Heart right ventricle (tissue), 16 donors: ENCODE measurements at regions not wholly inside any gene's neighbourhood (a gene's known extent, or its start where the extent isn't known, plus 50 kb on each side); places are given as distances from the start of the nearest gene placed in this dataset.

ENCODE experiments used
- ATAC-seq, 8 donors: fragments of 200-7000 bp; cut with Tn5 transposase; one replicate each; pipeline ENCODE4 v1.9.1; 2020; ENCODE audit warnings: mild to moderate bottlenecking in 8 of 8, moderate library complexity in 8 of 8, moderate number of reproducible peaks in 1 of 8
- DNase-seq, 2 donors: peaks; one replicate each; pipeline ENCODE4 v3.0.0-alpha.2; 2020
- H3K27ac ChIP-seq, 10 donors: fragments of 200-600 bp; sonication (generic) in 2 of 10; one replicate each; pipeline versions ENCODE4 v1.5.0 to v1.8.0; 2020 to 2022; ENCODE audit warnings: mild to moderate bottlenecking in 3 of 10
- H3K27me3 ChIP-seq, 7 donors: fragments of 200-600 bp; one replicate each; pipeline ENCODE4 v1.8.0; 2021 to 2022; ENCODE audit warnings: mild to moderate bottlenecking in 2 of 7
- H3K36me3 ChIP-seq, 9 donors: fragments of 200-600 bp; sonication (generic) in 1 of 9; one replicate each; pipeline versions ENCODE4 v1.5.0 to v1.8.0; 2020 to 2022; ENCODE audit warnings: mild to moderate bottlenecking in 2 of 9
- H3K4me1 ChIP-seq, 9 donors: fragments of 200-600 bp; sonication (generic) in 1 of 9; one replicate each; pipeline versions ENCODE4 v1.5.0 to v1.8.0; 2020 to 2022; ENCODE audit warnings: mild to moderate bottlenecking in 4 of 9
- H3K4me3 ChIP-seq, 10 donors: fragments of 200-600 bp; sonication (generic) in 2 of 10; one replicate each; pipeline versions ENCODE4 v1.5.0 to v1.8.0; 2020 to 2022; ENCODE audit warnings: mild to moderate bottlenecking in 7 of 10, moderate library complexity in 2 of 10
- H3K9me3 ChIP-seq, 11 donors: fragments of 200-600 bp in 10 of 11; sonication (generic) in 2 of 11; one replicate each; pipeline versions ENCODE4 v1.5.0 to v1.8.0; 2013 to 2022; ENCODE audit warnings: mild to moderate bottlenecking in 2 of 11, control low read depth in 1 of 11, moderate library complexity in 1 of 11
- WGBS, 2 donors: extraction: QIAGEN DNeasy Blood & Tissue Kit; methylation state at CpG; one replicate each; pipeline ENCODE4 v1.1.7; 2013; ENCODE audit warnings: inconsistent platforms in 1 of 2; 5-methylcytosine and 5-hydroxymethylcytosine counted together
- intact Hi-C, 10 donors: fragments of 100-400 bp; cut with DNase I; formaldehyde crosslinking; loops; one replicate each; pipeline versions ENCODE4 v1.11.1 to v1.14.2; 2022
- TF ChIP-seq, protein P1 (sequence below), 9 donors: fragments of 200-600 bp; sonication (generic) in 2 of 9; IDR thresholded peaks; one replicate each; pipeline versions ENCODE4 v1.5.0 to v1.8.0; 2021 to 2022; ENCODE audit warnings: antibody characterized with exemption in 9 of 9, mild to moderate bottlenecking in 5 of 9, moderate library complexity in 1 of 9
- donor health status: Arrhythmogenic right ventricular cardiomyopathy.
- donor health status: ischemic (EF 13 %, LVEDD 7.1; RV severe dilation, severe dysfunction).
- donor health status: healthy with polysubstance abuse.
- donor health status: DM: no; HTN: yes; CAD: no.
- donor health status: DM: no; HTN: no; CAD: no.
- donor health status: ischemic (EF 25% LVEDD 6.9; RV normal size, moderate dysfunction).
- donor health status: ischemic (EF 25% LVEDD 5.7; RV mildly dilated, moderate dysfunction).
- donor health status: healthy.
- donor health status: DM: yes; HTN: yes; CAD: no.
- donor health status: Ischemic cardiomyopathy.
- donor health status: ischemic (EF 35%, LVEDD 5.7; RV mildly dilated, moderate dysfunction).
- donor health status: nonischemic (EF 11% LVEDD 7.7; RV severe dilation, severe dysfunction).
- donor health status: DM: yes; HTN: yes; CAD: no.
- donor health status: PGD.
- donor health status: ischemic (EF 29% LVEDD 5.4; RV normal size, mild dysfunction).
- donor health status: nonischemic (EF 23%, LVEDD 6.1; RV moderate dilation, normal function).

GRCh38 chr5:142378737-142379634 is 54.2 kb upstream of the SPRY4 start:
- no peaks in the 10 kb centered on the region for H3K27me3 ChIP-seq
- no peaks in the 10 kb centered on the region for H3K9me3 ChIP-seq
- intact Hi-C loops, result no loop called here
- ATAC-seq, result no peak
- H3K27ac ChIP-seq, result no peak overlapping the region
- H3K4me1 ChIP-seq, result no peaks in the 10 kb centered on the region
- DNase-seq, result no peak
- no peaks in the 10 kb centered on the region for H3K36me3 ChIP-seq
- no peak overlapping the region for H3K4me3 ChIP-seq
- 83% methylated on average over 5 of the region's 5 CpGs for WGBS, 2 donors
- TF ChIP-seq, protein P1, sequence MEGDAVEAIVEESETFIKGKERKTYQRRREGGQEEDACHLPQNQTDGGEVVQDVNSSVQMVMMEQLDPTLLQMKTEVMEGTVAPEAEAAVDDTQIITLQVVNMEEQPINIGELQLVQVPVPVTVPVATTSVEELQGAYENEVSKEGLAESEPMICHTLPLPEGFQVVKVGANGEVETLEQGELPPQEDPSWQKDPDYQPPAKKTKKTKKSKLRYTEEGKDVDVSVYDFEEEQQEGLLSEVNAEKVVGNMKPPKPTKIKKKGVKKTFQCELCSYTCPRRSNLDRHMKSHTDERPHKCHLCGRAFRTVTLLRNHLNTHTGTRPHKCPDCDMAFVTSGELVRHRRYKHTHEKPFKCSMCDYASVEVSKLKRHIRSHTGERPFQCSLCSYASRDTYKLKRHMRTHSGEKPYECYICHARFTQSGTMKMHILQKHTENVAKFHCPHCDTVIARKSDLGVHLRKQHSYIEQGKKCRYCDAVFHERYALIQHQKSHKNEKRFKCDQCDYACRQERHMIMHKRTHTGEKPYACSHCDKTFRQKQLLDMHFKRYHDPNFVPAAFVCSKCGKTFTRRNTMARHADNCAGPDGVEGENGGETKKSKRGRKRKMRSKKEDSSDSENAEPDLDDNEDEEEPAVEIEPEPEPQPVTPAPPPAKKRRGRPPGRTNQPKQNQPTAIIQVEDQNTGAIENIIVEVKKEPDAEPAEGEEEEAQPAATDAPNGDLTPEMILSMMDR (IDR thresholded peaks at IDR 0.05), result no peak

- ATAC-seq, result peak in 1 of 8 donors; percentile 59
- intact Hi-C loops, result no loop called here
- WGBS, 2 donors, result 62 to 75% methylated on average over 8 of the region's 8 CpGs
- TF ChIP-seq, protein P1 (IDR thresholded peaks at IDR 0.05), result no peak
- no peaks in the 10 kb centered on the region for H3K9me3 ChIP-seq
- H3K4me1 ChIP-seq, result no peaks in the 10 kb centered on the region
- no peak overlapping the region for H3K27ac ChIP-seq
- DNase-seq, result no peak
- H3K27me3 ChIP-seq, result no peaks in the 10 kb centered on the region
- H3K4me3 ChIP-seq, result no peak overlapping the region
- no peaks in the 10 kb centered on the region for H3K36me3 ChIP-seq
These were observed 51.2 kb upstream of the SPRY4 start for GRCh38 chr5:142375944-142376411.
